HCT116 (cell line): ENCODE measurements at regions not wholly inside any gene's neighbourhood (a gene's known extent, or its start where the extent isn't known, plus 50 kb on each side); places are given as distances from the start of the nearest gene placed in this dataset.

Source experiments
- CEBPB ChIP-seq: IDR thresholded peaks from 2 replicates; pipeline ENCODE4 v1.6.1; 2012; ENCODE audit warnings: low read depth
- CTCF ChIP-seq, 3 experiments: fragments of 200-600 bp in 1 of 3; sonication (generic) in 1 of 3; IDR thresholded peaks in 2 of 3; conservative IDR thresholded peaks in 1 of 3; 2 replicates each; pipeline ENCODE4 v1.5.1; 2012 to 2017; ENCODE audit warnings: low read depth in 2 of 3, low read length in 2 of 3, antibody characterized with exemption in 1 of 3, borderline replicate concordance in 1 of 3, control low read depth in 1 of 3, mild to moderate bottlenecking in 1 of 3, mixed read lengths in 1 of 3, mixed run types in 1 of 3, moderate library complexity in 1 of 3; ENCODE audit not compliant: insufficient read depth in 1 of 3
- ELF1 ChIP-seq: IDR thresholded peaks from 2 replicates; pipeline ENCODE4 v1.6.1; 2012; ENCODE audit warnings: low read depth, borderline replicate concordance
- EZH2 ChIP-seq: fragments of 200-600 bp; sonication (generic); IDR thresholded peaks from 2 replicates; pipeline ENCODE4 v1.6.1; 2017; ENCODE audit warnings: antibody characterized with exemption, mixed run types
- MAX ChIP-seq: IDR thresholded peaks from 2 replicates; pipeline ENCODE4 v1.6.1; 2012
- POLR2A ChIP-seq: IDR thresholded peaks from 2 replicates; pipeline ENCODE4 v1.7.0; 2011; ENCODE audit warnings: borderline replicate concordance; ENCODE audit not compliant: insufficient read depth, insufficient read length; ENCODE audit errors: extremely low read depth
- POLR2AphosphoS5 ChIP-seq: IDR thresholded peaks from 2 replicates; pipeline ENCODE4 v1.6.1; 2011; ENCODE audit warnings: mild to moderate bottlenecking, low read depth, low read length, moderate library complexity
- REST ChIP-seq: IDR thresholded peaks from 2 replicates; pipeline ENCODE4 v1.6.1; 2012; ENCODE audit warnings: low read depth
- YY1 ChIP-seq: IDR thresholded peaks from 2 replicates; pipeline ENCODE4 v1.6.1; 2011; ENCODE audit warnings: low read length, low read depth, moderate library complexity, mild to moderate bottlenecking; ENCODE audit not compliant: insufficient replicate concordance; ENCODE audit errors: extremely low read depth

- no peak for TF ChIP-seq POLR2A
- no peak for TF ChIP-seq POLR2AphosphoS5
- no peak for TF ChIP-seq EZH2
- TF ChIP-seq YY1, result no peak
- no peak for TF ChIP-seq CTCF (IDR thresholded peaks at IDR 0.05 in 2 of 3, conservative IDR thresholded peaks at IDR 0.05 in 1 of 3; ENCODE audit: borderline replicate concordance in 1 of 3, insufficient read depth in 1 of 3, low read depth in 2 of 3, low read length in 2 of 3)
- no peak for TF ChIP-seq REST
- TF ChIP-seq ELF1, result no peak
- no peak for TF ChIP-seq CEBPB
- TF ChIP-seq MAX, result no peak
Measured at GRCh38 chr6:21885111-21885510, 291.6 kb downstream of the SOX4 start.
